ENCODE measurements at regions not wholly inside any gene's neighbourhood (a gene's known extent, or its start where the extent isn't known, plus 50 kb on each side); places are given as distances from the start of the nearest gene placed in this dataset.

GRCh38 chr7:41058986-41059741 lies 643.7 kb downstream of the INHBA start:
- DNase-seq = no peak

DNA sequence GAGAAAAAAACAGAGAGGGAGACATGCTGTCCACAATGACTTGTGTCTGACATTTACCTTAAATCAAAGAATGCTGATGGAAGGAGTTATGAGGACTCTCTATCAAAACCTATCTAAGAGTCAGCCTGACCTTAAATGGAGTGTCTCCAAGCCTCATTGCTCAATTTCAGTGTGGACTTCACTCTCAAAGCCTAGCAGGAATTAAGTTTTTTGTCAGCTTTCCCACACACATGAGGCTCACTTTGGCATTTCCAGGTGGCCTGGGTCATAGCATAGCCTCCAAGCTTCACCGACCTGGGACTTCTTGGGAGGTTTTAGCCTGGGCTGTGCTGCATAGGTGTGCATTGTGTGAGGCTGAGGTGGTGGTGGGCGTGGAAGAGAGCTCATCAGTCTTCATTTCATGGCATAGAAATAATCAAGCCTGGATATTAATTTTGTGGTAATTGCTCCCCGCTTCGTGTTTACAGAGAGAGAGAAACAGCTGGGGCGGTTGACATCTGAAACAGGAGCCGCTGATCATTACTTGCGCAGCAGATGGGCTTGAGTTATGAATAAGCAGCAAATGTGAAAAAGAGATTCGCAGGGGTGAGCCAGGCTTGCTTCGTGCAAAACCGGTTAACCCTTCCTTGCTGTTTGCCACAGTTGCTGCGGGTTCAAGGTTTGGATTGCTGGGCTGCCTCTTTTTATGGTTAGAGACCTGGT lies 647.8 kb downstream of the INHBA start:
- DNase-seq = no peak

DNA sequence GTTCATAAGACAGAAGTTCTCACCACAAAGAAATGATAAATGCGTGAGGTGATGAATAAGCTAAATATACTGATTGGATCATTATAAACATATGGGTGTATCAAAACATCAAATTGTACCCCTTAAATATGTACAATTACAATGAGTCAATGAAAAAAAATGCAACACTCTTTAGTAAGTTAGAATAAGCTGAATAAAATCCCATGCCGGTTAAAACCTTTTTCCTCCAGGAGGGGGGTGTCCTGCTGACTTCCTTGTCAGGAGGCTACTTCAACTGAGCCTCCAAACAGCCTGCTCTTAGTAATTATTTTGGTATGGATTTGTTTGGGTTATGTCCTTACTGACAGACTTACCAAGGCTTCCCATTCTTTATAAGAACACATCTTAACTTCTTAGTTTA lies 649.1 kb downstream of the INHBA start:
- DNase-seq = no peak

GRCh38 chr7:41052736-41053135 lies 650.2 kb downstream of the INHBA start:
- no peak for DNase-seq

DNA sequence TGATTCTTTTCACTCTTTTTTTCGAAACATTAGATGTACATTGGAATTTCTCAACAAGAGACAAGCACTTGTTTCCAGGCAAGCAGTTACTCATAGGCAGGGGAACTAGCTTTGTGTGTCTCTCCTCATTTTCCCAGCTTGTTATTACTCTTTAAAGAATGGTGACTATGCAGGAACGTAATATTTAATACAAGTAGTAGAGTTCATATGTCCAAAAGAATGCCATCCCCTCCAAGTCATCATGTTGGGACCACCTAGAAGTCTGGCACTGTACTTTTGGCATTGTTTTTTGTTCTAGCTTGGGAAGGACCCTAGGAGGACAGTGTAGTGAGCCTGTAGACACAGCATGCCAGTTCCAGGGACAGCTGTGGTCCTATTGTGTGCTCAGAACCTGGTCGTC lies 650.7 kb downstream of the INHBA start:
- no peak for DNase-seq

- no peak for DNase-seq
Observed at GRCh38 chr7:41051535-41051934, 651.4 kb downstream of the INHBA start.

DNA sequence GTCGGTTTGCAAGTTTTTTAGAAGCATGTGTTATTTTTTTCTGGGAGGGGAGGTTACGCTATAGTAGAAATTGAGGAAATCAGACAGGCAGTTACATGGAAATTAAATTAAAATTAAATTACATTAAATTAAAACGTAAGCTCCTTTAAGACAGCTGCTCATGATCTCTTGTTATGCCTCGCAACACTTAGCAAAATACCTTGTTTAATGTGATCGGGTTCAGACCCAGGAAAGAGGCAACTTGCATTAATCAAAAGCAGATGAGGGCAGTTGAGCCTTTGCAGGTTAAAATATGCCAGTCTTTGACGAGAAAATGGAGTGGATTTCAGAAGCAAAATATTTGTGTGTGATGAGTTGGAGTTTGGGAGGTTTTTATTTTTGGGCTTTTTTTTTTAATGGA lies 651.8 kb downstream of the INHBA start:
- DNase-seq = no peak

DNA sequence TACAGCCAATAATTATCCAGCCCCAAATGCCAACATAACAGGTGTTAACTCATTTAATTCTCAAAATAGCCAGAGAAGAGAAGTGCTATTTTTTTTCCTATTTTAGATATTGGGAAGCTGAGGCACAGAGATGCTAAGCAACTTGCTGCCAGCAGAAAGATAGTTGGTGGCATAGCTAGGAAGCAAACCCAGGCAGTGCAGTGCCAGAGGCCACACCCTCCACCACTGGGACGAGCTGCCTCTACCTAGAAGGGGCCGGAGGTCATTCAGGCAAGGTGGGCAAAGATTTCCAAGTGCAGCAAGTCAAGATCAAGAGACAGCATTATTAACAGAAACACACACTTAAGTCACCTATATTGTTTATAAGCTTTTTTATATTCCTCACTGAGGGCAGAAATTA lies 654.1 kb downstream of the INHBA start:
- no peak for DNase-seq

DNA sequence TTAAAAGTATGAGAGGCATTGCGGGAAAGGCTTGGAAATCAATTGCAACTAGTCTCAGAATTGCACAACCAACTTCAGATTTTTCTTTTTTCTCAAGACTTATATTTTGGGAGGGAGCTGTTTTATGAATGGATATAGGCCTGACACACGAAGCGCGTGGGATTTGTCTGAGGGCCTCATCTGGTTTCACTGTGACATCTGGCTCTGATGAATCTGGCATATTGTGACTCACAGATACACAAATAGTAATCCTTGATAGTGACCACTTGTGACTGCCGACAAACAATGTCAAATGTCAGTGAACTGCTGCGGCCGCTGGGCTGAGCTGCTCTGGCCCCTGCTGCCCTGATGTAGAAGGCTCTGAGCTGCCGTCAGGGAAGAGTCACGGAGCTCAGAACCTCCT lies 655.1 kb downstream of the INHBA start:
- no peak for DNase-seq

GRCh38 chr7:41047211-41047610 lies 655.7 kb downstream of the INHBA start:
- no peak for DNase-seq

- DNase-seq = no peak
Observed at GRCh38 chr7:41046776-41047175, 656.1 kb downstream of the INHBA start.

DNA sequence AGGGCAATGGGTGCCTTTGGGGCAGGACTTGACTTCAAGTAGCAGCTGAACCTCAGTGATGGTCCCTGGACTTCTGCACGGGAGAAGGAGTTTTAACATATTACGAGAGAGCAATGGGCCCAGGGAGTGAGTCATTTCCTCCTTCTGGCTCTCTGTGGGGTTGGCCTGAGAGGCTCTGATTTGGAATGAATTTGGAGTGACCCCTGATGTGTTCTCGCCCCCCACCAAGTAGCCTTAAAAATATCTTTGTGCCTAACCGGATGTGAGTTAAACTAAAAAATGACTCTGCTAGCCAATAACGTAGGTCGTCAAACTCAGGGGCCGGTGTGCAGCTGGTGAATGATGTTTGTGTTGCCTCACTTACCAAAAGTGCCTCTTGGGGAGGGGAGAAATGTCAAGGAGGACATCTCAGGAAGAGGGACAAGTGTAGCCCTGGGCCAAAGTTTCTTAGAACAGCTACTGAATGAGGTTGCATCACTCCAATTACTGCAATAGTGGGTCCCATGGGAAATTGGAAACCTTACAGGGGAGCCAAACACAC lies 656.6 kb downstream of the INHBA start:
- no peak for DNase-seq

- DNase-seq = no peak
Observed at GRCh38 chr7:41045556-41046123, 657.2 kb downstream of the INHBA start.

DNA sequence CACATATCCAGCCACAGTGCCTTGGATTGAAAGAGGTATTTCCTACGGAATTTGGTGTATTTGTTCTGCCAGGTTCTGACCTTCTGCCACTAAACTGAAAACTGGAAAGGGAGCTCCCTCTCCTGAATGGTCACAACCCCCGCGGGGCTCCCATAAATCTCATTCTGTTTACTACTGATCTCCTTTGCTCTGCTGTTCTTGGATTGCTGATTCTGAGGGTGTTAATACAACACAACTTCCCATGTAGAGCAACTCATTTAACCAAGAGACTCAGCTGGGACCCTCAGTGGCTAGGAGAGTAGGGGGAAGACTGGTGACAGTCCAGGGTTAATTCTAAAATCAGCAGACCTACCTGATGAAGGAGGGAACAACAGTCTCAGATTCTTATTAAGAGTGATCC lies 662.9 kb downstream of the INHBA start:
- DNase-seq = no peak

- no peak for DNase-seq
Observed at GRCh38 chr7:41039386-41039953, 663.4 kb downstream of the INHBA start.

- DNase-seq = no peak
Observed at GRCh38 chr7:41038211-41038610, 664.7 kb downstream of the INHBA start.

DNA sequence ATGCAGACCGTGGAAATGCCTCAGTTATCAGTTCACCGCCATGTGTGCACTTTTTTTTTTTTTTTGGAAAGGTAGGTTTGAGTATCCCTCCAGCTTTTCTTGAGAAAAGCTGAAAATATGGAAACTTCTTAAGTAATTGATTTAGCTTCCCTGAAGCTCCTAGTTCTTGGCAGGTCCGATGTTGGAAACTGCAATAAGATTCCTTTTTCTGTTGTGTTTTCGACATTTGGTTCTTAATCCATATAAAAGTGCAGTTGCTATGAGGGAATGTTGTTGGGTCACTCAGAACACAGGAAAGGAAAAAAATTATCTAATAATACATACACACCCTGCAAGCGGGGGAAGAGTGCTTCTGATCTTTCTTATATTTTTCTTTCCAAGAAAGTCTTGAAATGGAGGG lies 665.2 kb downstream of the INHBA start:
- DNase-seq = no peak

- DNase-seq = no peak
Observed at GRCh38 chr7:41035794-41036193, 667.1 kb downstream of the INHBA start.

GRCh38 chr7:41033500-41033899 lies 669.4 kb downstream of the INHBA start:
- no peak for DNase-seq

- DNase-seq = no peak
Observed at GRCh38 chr7:41030673-41031072, 672.2 kb downstream of the INHBA start.

GRCh38 chr7:41029072-41029499 lies 673.8 kb downstream of the INHBA start:
- DNase-seq = no peak

- no peak for DNase-seq
Observed at GRCh38 chr7:41028580-41028979, 674.3 kb downstream of the INHBA start.

GRCh38 chr7:41027428-41028115 lies 675.3 kb downstream of the INHBA start:
- no peak for DNase-seq

Data from CD4-positive, alpha-beta T cell treated with Interleukin-15 for 1 hour (primary cell).